ENCODE measurements at regions not wholly inside any gene's neighbourhood (a gene's known extent, or its start where the extent isn't known, plus 50 kb on each side); places are given as distances from the start of the nearest gene placed in this dataset.
A peak's percentile ranks its signal among the peaks of the same experiment; 100 is the strongest.
"Not testable (repeated sequence)": the region's sequence is repeated elsewhere in the genome, so short reads cannot be mapped to it uniquely, and the experiment has no call there.

GRCh38 chr2:159880729-159881128 is 82.7 kb upstream of the CD302 start:
- no peak for DNase-seq (ENCODE audit: low read depth in 4 of 4, low spot score in 1 of 4)

DNA sequence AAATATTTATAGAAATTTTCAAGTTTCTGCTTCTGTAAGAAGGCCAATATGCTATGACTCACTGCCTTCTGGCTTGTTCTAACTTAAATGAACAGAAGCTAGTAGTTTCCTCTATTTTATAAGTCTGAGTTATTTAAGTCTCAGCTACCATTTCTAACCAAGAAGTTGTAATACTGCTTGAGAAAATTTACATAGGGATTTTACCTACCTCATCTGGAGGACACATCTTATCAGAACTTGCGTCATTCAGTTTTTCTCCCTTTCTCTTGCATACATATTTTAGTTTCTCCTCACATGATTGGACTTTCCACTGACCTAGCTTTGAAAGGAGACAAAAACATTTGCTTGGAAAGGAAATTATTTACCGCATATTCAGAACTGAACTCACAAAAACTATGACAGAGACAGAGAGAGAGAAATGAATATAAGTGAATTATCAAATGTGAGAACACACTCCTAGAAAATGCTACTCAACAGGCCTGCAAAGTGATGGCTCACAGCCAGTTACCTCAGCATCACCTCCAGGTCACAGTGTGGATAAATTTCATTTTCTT is 81.1 kb upstream of the CD302 start:
- peak in 1 of 4 experiments; percentile 27 for DNase-seq (ENCODE audit: low read depth in 4 of 4, low spot score in 1 of 4)

DNA sequence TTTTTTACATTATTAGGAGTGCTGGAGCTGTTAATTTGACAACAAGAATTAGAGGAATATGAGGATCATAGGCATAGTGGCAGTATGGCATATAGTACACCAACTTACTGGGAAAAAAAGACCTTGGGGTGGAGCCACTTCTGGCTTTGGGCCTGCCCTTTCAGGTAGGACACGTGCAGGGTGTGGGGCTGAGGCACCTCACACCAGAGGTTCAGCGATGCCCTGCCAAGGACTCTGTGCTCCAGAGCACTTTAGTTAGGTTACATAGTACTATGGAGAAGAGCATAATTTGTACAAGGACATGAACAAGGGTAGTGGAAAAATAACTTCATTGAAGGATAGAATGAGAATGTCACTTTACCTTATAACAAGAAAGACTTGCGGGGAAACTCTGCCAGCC is 77.1 kb upstream of the CD302 start:
- DNase-seq (ENCODE audit: low read depth in 4 of 4, low spot score in 1 of 4): no peak

DNA sequence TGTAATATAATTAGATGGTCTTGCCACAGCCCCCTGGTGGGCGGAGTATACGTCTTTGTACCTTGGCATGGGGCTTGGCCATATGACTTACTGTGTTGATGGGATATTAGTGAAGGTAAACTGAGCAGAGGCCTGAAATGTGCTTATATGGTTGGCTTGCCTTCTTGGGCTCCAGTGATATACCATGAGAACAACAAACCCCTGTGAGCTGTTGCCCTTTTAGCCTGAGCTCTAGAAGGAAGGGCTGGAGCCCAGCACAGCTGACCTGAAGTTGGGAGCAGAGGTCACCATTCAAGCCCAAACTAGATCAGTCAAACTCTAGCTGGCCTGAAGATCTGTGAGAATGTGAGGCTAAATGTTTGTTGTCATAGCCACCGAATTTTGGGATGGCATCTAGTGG is 75.2 kb upstream of the CD302 start:
- no peak for DNase-seq (ENCODE audit: low read depth in 4 of 4, low spot score in 1 of 4)

DNA sequence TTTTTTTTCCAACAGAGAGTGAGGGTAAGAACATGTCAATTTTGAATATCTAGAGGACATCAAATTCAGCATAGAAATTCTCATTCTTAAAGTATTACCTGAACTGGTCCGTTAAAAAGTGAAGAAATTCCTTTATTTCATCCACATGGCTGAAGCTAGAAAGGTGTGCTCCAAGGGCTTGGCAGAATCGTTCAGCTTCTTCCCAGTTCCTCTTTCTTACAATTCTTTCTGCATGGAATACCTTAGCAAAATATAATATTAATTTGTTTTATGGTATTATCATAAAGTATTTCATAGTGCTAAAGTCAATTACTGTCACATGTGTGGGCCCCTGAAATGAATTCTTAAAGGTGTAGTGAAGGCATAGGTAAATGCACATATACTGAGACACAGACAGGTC is 74.3 kb upstream of the CD302 start:
- DNase-seq (ENCODE audit: low read depth in 4 of 4, low spot score in 1 of 4): no peak

DNA sequence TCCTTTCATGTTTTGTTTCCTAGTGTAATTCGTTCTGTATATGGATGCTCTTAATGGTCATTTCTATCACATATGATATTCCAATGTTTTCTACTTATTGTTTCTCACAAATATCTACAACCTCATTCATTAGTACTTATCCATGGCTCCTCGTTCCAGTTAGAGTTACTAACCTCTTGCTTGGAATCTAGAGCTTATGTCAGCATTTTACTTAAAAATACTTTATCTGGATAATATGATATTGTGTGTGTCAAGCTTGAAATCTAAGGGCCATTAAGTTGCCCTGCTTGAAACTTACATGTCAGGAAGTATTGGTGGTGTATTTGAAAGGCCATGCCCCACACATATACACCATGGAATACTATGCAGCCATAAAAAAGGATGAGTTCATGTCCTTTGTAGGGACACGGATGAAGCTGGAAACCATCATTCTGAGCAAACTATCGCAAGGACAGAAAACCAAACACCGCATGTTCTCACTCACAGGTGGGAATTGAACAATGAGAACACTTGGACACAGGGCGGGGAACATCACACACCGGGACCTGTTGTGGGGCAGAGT is 70.7 kb upstream of the CD302 start:
- not testable (repeated sequence) for DNase-seq (ENCODE audit: low read depth in 4 of 4, low spot score in 1 of 4)

DNA sequence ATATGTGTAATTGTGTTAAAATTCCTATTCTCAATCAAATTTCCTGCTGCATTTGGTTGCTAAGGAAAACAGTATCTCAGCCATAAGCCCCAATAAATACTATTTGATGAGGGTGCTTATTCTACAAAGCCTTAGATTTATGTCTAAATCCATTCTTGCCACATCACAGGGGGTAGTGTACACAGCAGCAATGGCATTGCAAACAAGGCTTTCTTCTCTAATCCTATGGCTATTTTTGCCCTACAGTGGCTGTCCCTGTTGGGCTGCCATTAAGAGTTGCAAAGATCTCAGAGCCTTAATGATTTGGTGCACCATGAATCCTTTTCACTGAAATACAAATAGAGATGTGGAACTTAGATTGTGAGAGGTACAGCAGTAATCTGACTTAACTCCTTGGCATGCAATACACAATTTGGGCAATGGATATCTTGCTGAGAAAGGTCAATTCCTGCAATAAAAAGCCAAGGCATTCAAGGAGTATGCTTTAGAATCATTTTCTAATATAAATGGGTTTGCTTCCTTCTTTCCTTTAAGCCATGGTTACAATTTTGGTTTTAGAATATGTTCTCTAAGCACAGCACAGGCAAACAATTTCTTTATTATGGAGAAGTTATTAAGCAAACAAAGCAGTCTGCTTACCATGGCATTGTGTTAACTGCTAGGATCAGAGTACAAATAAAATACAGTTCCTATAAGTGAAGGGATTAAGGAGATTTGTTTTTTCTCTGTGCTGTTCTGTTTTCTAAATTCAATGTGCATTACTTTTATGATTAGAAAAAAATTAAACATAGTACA is 69.8 kb upstream of the CD302 start:
- DNase-seq (ENCODE audit: low read depth in 4 of 4, low spot score in 1 of 4): no peak

- DNase-seq (ENCODE audit: low read depth in 4 of 4, low spot score in 1 of 4): no peak
Measured at GRCh38 chr2:159863526-159864160, 65.6 kb upstream of the CD302 start.

GRCh38 chr2:159860581-159861310 is 62.7 kb upstream of the CD302 start:
- DNase-seq (ENCODE audit: low read depth in 4 of 4, low spot score in 1 of 4): no peak

DNA sequence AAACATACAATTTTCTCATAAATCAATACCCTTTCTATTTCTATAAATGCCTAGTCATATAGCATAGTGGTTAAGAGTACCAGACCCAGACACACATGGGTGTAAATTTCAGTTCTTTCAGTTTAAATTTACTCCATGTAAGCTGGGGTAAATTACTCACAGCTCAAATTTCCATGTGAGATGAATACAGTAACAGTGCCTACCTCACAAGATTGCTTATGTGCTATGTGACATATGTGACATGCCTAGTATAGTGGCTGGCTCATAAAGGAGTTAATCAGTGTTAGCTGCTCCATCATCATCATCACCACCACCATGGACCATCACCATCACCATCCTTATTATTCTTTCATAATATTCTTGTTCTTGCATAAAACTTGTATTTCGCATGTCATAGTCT is 61.6 kb upstream of the CD302 start:
- DNase-seq (ENCODE audit: low read depth in 4 of 4, low spot score in 1 of 4): no peak

GRCh38 chr2:159856760-159857159 is 58.8 kb upstream of the CD302 start:
- no peak for DNase-seq (ENCODE audit: low read depth in 4 of 4, low spot score in 1 of 4)

- DNase-seq (ENCODE audit: low read depth in 4 of 4, low spot score in 1 of 4): no peak
Measured at GRCh38 chr2:159855557-159856061, 57.6 kb upstream of the CD302 start.

- no peak for DNase-seq (ENCODE audit: low read depth in 4 of 4, low spot score in 1 of 4)
Measured at GRCh38 chr2:159855143-159855542, 57.1 kb upstream of the CD302 start.

DNA sequence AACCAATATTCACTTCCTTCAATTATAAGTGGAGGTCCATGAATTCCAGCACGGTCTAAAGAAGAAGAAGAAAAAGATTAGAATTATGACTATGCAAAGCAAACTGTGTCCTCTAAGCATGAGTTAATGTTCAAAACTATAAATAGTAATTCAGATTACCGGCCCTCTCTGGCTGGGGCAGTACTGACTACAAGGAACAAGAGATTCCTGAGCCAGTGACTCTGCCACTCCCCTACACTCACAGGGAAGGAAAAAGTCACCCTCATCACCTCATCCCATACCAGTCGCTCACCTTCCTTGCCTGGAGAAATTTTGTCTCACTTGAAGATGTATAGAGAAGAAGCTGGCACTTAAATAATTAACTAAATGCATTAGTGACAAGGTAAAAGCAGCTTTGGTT is 56.5 kb upstream of the CD302 start:
- no peak for DNase-seq (ENCODE audit: low read depth in 4 of 4, low spot score in 1 of 4)

GRCh38 chr2:159853101-159853500 is 55.1 kb upstream of the CD302 start:
- DNase-seq (ENCODE audit: low read depth in 4 of 4, low spot score in 1 of 4): no peak

GRCh38 chr2:159851941-159852340 is 53.9 kb upstream of the CD302 start:
- DNase-seq (ENCODE audit: low read depth in 4 of 4, low spot score in 1 of 4): no peak

GRCh38 chr2:159850789-159851188 is 52.8 kb upstream of the CD302 start:
- no peak for DNase-seq (ENCODE audit: low read depth in 4 of 4, low spot score in 1 of 4)

GRCh38 chr2:159849160-159849813 is 51.3 kb upstream of the CD302 start:
- DNase-seq (ENCODE audit: low read depth in 4 of 4, low spot score in 1 of 4): no peak

All from stimulated activated CD4-positive, alpha-beta T cell treated with anti-CD3 and anti-CD28 coated beads, Interleukin-1b, Interleukin-23, amount 100 ng/mL, for 24 hours (primary cell).